ENCODE measurements at regions not wholly inside any gene's neighbourhood (a gene's known extent, or its start where the extent isn't known, plus 50 kb on each side); places are given as distances from the start of the nearest gene placed in this dataset.

DNA sequence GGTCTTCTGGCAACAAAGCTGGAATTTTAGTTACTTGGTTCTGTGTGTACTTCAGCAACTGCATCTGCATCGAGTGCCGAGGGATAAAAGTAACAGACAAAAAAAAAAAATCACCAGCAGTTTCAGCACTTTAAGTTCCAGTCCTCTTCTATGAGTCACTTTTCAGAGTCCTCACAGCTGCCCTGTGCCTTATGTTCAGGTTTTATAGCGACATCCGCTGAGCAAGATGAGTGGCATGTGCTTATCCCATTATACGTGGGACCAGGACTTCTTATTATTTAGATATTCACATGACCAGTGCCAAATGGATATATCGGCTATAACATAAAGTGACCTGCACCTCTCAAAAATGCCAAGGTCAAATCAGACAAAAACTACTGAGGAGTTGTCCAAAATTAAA, 242.9 kb downstream of the FOXA2 start:
- TF ChIP-seq, protein P1, sequence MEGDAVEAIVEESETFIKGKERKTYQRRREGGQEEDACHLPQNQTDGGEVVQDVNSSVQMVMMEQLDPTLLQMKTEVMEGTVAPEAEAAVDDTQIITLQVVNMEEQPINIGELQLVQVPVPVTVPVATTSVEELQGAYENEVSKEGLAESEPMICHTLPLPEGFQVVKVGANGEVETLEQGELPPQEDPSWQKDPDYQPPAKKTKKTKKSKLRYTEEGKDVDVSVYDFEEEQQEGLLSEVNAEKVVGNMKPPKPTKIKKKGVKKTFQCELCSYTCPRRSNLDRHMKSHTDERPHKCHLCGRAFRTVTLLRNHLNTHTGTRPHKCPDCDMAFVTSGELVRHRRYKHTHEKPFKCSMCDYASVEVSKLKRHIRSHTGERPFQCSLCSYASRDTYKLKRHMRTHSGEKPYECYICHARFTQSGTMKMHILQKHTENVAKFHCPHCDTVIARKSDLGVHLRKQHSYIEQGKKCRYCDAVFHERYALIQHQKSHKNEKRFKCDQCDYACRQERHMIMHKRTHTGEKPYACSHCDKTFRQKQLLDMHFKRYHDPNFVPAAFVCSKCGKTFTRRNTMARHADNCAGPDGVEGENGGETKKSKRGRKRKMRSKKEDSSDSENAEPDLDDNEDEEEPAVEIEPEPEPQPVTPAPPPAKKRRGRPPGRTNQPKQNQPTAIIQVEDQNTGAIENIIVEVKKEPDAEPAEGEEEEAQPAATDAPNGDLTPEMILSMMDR (IDR thresholded peaks at IDR 0.05; ENCODE audit: insufficient read depth, low read depth, low read length): no peak
- Histone ChIP-seq H3K36me3 (ENCODE audit: control insufficient read depth, insufficient read depth, low read length) (no peaks in the 10 kb centered on the region), H3K4me3 (ENCODE audit: low read depth, low read length) (no peak overlapping the region), H3K27me3 (ENCODE audit: control insufficient read depth, insufficient read depth, low read length) (no peaks in the 10 kb centered on the region)
- ChIA-PET POLR2A (no interaction called here), CTCF (interaction anchor here (0.7 to 5.1 kb wide), 3 partner anchors 9 to 341 kb away, joined by 3 to 86 read pairs (median 3); no protein-coding TSS in a partner anchor)
- DNase-seq (ENCODE audit: low read depth): no peak

DNA sequence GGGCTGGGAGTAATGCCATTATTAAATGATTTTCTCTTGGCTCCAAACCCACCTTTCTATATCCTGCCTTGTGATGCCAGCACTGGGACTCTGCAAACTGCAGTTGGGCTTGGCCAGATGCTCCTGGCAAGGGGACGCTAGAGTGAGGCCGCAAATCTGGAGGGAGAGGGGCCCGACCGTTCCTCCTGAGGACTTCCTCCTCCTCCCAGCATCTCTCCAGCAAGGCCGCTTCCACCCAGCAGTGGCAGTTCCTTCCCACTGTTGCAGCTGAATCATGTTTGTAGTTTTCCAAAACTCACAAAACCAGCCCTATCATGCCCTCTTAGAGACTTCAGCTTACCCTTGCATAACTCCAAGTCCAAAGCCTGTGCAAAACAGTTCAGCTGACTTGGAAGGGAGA, 244.4 kb downstream of the FOXA2 start:
- POLR2A ChIA-PET: no interaction called here
- DNase-seq (ENCODE audit: low read depth): no peak
- CTCF ChIA-PET: interaction anchor here (0.6 to 5.1 kb wide), 12 partner anchors 9 to 1000 kb away, joined by 3 to 86 read pairs (median 4); no protein-coding TSS in a partner anchor
- Histone ChIP-seq H3K36me3 (ENCODE audit: control insufficient read depth, insufficient read depth, low read length) (no peaks in the 10 kb centered on the region), H3K27me3 (ENCODE audit: control insufficient read depth, insufficient read depth, low read length) (no peaks in the 10 kb centered on the region), H3K4me3 (ENCODE audit: low read depth, low read length) (no peak overlapping the region)
- TF ChIP-seq, protein P1 (IDR thresholded peaks at IDR 0.05; ENCODE audit: insufficient read depth, low read depth, low read length): no peak

DNA sequence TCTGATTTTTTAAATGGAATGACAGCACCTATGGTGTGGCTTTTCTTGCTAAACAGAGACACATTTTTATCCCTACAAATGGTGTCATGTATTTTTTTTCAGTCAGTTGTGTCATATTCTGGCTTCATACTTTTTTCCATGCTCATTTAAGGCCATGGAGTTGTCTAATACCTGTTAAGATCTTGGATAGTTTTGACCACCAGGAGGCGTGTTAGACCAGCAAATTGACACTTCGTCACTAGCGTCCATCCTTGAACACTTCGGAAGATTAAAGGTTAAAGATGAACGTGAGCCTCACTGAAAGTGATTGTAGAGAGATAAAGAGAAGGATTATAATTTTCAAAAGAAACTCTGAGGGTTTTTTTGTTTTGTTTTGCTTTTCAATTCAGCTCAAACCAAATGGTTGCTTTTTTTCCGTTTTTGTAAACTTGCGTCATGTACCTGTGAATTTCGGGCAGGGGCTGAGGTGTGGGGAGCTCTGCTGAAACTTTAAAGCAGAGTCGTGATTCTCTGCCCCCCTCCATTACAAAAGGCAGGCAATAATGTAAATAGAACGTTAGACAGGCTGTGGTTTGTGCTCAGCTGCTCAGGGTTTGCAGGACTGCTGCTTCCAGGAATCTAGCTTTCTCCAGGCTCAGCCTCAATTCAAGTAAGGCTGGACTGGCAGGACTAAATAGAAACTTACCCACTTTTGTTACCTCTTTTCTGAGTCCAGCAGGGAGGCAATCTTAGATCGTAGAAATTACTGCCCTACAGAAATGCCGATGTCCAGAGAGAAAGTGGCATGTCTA, 245.1 kb downstream of the FOXA2 start:
- TF ChIP-seq, protein P1 (IDR thresholded peaks at IDR 0.05; ENCODE audit: insufficient read depth, low read depth, low read length): peak; percentile 71
- no peaks in the 10 kb centered on the region for H3K27me3 ChIP-seq (ENCODE audit: control insufficient read depth, insufficient read depth, low read length)
- H3K4me3 ChIP-seq (ENCODE audit: low read depth, low read length): no peak overlapping the region
- CTCF ChIA-PET: interaction anchor here (0.6 to 5.1 kb wide), 20 partner anchors 8 to 1001 kb away, joined by 3 to 86 read pairs (median 4); no protein-coding TSS in a partner anchor
- POLR2A ChIA-PET: no interaction called here
- no peak for DNase-seq (ENCODE audit: low read depth)
- no peaks in the 10 kb centered on the region for H3K36me3 ChIP-seq (ENCODE audit: control insufficient read depth, insufficient read depth, low read length)

DNA sequence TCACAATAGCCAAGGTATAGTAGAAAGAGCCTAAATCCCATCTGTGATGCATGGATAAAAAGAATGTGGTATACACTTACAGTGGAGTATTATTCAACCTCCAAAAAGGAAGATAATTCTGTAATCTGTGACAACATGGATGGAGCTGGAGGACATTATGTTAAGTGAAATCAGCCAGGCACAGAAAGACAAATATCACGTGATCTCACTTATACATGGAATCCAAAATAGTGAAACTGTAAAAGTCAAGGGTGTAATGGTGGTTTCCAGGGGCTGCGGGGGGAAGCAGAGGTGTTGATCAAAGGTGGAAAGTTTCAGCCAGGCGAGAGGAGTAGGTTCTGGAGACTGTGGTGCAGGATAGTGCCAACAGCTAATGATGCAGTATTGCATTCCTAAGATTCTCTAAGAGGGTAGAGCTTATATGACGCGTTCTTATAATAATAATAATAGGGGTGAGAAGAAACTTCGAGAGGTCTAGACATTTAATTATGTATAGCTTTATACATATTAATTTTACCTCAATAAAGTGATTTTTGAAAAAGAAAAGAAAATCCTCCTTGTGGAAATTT, 246.1 kb downstream of the FOXA2 start:
- ChIA-PET CTCF (interaction anchor here (0.6 to 5.1 kb wide), 17 partner anchors 8 to 1002 kb away, joined by 3 to 86 read pairs (median 4); no protein-coding TSS in a partner anchor), POLR2A (no interaction called here)
- TF ChIP-seq, protein P1 (IDR thresholded peaks at IDR 0.05; ENCODE audit: insufficient read depth, low read depth, low read length): no peak
- DNase-seq (ENCODE audit: low read depth): no peak
- Histone ChIP-seq H3K36me3 (ENCODE audit: control insufficient read depth, insufficient read depth, low read length) (no peaks in the 10 kb centered on the region), H3K4me3 (ENCODE audit: low read depth, low read length) (no peak overlapping the region), H3K27me3 (ENCODE audit: control insufficient read depth, insufficient read depth, low read length) (no peaks in the 10 kb centered on the region)

DNA sequence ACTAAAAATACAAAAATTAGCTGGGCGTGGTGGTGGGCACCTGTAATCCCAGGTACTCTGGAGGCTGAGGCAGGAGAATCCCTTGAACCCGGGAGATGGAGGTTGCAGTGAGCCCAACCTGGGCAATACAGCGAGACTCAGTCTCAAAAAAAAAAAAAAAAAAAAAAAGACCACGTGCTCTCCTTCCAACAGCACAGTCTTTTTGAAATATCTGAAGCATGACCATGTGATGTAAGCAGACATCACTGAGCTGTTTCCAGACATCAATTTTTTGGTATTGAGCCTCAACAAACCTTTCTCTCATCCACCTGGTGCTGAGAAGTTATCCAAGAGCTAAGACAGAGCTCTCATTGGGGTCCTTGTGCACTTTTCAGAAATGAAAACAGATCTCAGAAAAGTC, 249.2 kb downstream of the FOXA2 start:
- CTCF ChIA-PET: interaction anchor here (1.0 to 2.4 kb wide), 10 partner anchors 12 to 1005 kb away, joined by 3 to 7 read pairs (median 4); no protein-coding TSS in a partner anchor
- Histone ChIP-seq H3K4me3 (ENCODE audit: low read depth, low read length) (no peak overlapping the region), H3K36me3 (ENCODE audit: control insufficient read depth, insufficient read depth, low read length) (no peaks in the 10 kb centered on the region), H3K27me3 (ENCODE audit: control insufficient read depth, insufficient read depth, low read length) (no peaks in the 10 kb centered on the region)
- TF ChIP-seq, protein P1 (IDR thresholded peaks at IDR 0.05; ENCODE audit: insufficient read depth, low read depth, low read length): no peak
- POLR2A ChIA-PET: no interaction called here
- DNase-seq (ENCODE audit: low read depth): no peak

Measured in BJ (cell line).